ENCODE measurements at regions not wholly inside any gene's neighbourhood (a gene's known extent, or its start where the extent isn't known, plus 50 kb on each side); places are given as distances from the start of the nearest gene placed in this dataset.

GRCh38 chr13:60221581-60221980 lies 57.9 kb upstream of the DIAPH3 start (continued):
- TF ChIP-seq JUNB (IDR thresholded peaks at IDR 0.05; ENCODE audit: unreplicated experiment) (no peak), ZNF331 (CRISPR knock-in tag; IDR thresholded peaks at IDR 0.05; ENCODE audit: low read depth) (no peak)
- TF ChIP-seq, protein P1, sequence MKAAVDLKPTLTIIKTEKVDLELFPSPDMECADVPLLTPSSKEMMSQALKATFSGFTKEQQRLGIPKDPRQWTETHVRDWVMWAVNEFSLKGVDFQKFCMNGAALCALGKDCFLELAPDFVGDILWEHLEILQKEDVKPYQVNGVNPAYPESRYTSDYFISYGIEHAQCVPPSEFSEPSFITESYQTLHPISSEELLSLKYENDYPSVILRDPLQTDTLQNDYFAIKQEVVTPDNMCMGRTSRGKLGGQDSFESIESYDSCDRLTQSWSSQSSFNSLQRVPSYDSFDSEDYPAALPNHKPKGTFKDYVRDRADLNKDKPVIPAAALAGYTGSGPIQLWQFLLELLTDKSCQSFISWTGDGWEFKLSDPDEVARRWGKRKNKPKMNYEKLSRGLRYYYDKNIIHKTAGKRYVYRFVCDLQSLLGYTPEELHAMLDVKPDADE (IDR thresholded peaks at IDR 0.05): no peak

- no peaks in the 10 kb centered on the region for H3K4me1 ChIP-seq (ENCODE audit: insufficient read depth)
- no peaks in the 10 kb centered on the region for H3K79me2 ChIP-seq (replicated peaks; ENCODE audit: insufficient read depth)
- H3K27ac Mint-ChIP-seq: no peak overlapping the region
- 0 out of 2 replicates have a peak, but pooled peaks cover 3% of the 10 kb centered on the region for H3K9me2 ChIP-seq (ENCODE audit: insufficient read depth)
- H3K27ac ChIP-seq (ENCODE audit: low read depth): no peak overlapping the region
- no peaks in the 10 kb centered on the region for H3K27me3 Mint-ChIP-seq (ENCODE audit: insufficient read depth, low read depth, poor library complexity)
- no peak overlapping the region for H3K4me3 ChIP-seq
- no peaks in the 10 kb centered on the region for H3K36me3 ChIP-seq (ENCODE audit: insufficient read depth)
- H3K36me3 Mint-ChIP-seq (ENCODE audit: low read depth): no peaks in the 10 kb centered on the region
- no peaks in the 10 kb centered on the region for H4K20me1 ChIP-seq (replicated peaks; ENCODE audit: insufficient read depth)
- H3F3A ChIP-seq (replicated peaks; ENCODE audit: low read depth): no peaks in the 10 kb centered on the region
- no peak overlapping the region for H3K4me2 ChIP-seq
- TF ChIP-seq, protein P2, sequence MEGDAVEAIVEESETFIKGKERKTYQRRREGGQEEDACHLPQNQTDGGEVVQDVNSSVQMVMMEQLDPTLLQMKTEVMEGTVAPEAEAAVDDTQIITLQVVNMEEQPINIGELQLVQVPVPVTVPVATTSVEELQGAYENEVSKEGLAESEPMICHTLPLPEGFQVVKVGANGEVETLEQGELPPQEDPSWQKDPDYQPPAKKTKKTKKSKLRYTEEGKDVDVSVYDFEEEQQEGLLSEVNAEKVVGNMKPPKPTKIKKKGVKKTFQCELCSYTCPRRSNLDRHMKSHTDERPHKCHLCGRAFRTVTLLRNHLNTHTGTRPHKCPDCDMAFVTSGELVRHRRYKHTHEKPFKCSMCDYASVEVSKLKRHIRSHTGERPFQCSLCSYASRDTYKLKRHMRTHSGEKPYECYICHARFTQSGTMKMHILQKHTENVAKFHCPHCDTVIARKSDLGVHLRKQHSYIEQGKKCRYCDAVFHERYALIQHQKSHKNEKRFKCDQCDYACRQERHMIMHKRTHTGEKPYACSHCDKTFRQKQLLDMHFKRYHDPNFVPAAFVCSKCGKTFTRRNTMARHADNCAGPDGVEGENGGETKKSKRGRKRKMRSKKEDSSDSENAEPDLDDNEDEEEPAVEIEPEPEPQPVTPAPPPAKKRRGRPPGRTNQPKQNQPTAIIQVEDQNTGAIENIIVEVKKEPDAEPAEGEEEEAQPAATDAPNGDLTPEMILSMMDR (conservative IDR thresholded peaks at IDR 0.05; ENCODE audit: low read depth in 2 of 2): peak; percentile 42 to 73
- TF ChIP-seq, protein P3, sequence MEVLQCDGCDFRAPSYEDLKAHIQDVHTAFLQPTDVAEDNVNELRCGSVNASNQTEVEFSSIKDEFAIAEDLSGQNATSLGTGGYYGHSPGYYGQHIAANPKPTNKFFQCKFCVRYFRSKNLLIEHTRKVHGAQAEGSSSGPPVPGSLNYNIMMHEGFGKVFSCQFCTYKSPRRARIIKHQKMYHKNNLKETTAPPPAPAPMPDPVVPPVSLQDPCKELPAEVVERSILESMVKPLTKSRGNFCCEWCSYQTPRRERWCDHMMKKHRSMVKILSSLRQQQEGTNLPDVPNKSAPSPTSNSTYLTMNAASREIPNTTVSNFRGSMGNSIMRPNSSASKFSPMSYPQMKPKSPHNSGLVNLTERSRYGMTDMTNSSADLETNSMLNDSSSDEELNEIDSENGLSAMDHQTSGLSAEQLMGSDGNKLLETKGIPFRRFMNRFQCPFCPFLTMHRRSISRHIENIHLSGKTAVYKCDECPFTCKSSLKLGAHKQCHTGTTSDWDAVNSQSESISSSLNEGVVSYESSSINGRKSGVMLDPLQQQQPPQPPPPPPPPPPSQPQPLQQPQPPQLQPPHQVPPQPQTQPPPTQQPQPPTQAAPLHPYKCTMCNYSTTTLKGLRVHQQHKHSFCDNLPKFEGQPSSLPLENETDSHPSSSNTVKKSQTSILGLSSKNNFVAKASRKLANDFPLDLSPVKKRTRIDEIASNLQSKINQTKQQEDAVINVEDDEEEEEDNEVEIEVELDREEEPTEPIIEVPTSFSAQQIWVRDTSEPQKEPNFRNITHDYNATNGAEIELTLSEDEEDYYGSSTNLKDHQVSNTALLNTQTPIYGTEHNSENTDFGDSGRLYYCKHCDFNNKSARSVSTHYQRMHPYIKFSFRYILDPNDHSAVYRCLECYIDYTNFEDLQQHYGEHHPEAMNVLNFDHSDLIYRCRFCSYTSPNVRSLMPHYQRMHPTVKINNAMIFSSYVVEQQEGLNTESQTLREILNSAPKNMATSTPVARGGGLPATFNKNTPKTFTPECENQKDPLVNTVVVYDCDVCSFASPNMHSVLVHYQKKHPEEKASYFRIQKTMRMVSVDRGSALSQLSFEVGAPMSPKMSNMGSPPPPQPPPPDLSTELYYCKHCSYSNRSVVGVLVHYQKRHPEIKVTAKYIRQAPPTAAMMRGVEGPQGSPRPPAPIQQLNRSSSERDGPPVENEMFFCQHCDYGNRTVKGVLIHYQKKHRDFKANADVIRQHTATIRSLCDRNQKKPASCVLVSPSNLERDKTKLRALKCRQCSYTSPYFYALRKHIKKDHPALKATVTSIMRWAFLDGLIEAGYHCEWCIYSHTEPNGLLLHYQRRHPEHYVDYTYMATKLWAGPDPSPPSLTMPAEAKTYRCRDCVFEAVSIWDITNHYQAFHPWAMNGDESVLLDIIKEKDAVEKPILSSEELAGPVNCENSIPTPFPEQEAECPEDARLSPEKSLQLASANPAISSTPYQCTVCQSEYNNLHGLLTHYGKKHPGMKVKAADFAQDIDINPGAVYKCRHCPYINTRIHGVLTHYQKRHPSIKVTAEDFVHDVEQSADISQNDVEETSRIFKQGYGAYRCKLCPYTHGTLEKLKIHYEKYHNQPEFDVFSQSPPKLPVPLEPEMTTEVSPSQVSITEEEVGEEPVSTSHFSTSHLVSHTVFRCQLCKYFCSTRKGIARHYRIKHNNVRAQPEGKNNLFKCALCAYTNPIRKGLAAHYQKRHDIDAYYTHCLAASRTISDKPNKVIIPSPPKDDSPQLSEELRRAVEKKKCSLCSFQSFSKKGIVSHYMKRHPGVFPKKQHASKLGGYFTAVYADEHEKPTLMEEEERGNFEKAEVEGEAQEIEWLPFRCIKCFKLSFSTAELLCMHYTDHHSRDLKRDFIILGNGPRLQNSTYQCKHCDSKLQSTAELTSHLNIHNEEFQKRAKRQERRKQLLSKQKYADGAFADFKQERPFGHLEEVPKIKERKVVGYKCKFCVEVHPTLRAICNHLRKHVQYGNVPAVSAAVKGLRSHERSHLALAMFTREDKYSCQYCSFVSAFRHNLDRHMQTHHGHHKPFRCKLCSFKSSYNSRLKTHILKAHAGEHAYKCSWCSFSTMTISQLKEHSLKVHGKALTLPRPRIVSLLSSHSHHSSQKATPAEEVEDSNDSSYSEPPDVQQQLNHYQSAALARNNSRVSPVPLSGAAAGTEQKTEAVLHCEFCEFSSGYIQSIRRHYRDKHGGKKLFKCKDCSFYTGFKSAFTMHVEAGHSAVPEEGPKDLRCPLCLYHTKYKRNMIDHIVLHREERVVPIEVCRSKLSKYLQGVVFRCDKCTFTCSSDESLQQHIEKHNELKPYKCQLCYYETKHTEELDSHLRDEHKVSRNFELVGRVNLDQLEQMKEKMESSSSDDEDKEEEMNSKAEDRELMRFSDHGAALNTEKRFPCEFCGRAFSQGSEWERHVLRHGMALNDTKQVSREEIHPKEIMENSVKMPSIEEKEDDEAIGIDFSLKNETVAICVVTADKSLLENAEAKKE (CRISPR knock-in tag; IDR thresholded peaks at IDR 0.05): no peak
- H3K4me1 Mint-ChIP-seq: peaks cover 3% of the 10 kb centered on the region; the same call in 1 of the 3 replicates
- ATAC-seq (peak; percentile 90), DNase-seq (ENCODE audit: low spot score) (peak; percentile 51)
- H2AFZ ChIP-seq: no peak overlapping the region
- H3K9me3 Mint-ChIP-seq: no peaks in the 10 kb centered on the region
- no peak overlapping the region for H3K4me3 Mint-ChIP-seq
- no peaks in the 10 kb centered on the region for H3K27me3 ChIP-seq (ENCODE audit: insufficient read depth)
Measured at GRCh38 chr13:60226507-60226906, 62.8 kb upstream of the DIAPH3 start.
